CD14-positive monocyte (primary cell): ENCODE measurements at regions not wholly inside any gene's neighbourhood (a gene's known extent, or its start where the extent isn't known, plus 50 kb on each side); places are given as distances from the start of the nearest gene placed in this dataset.

ENCODE experiments used
- DNase-seq, 3 donors: peaks; one replicate each; pipeline ENCODE4 v3.0.0-alpha.2; 2011 to 2022
- H2AFZ ChIP-seq: 2 replicates; pipeline ENCODE4 v1.6.0; 2012; ENCODE audit warnings: mild to moderate bottlenecking, low read depth, low read length, inconsistent platforms; ENCODE audit not compliant: insufficient read depth, poor library complexity, severe bottlenecking
- H3K27ac ChIP-seq, 2 donors: 1 replicate in 1 of 2; 2 replicates in 1 of 2; pipeline ENCODE4 v1.5.1; 2012 to 2013; ENCODE audit warnings: low read length in 2 of 2, control low read depth in 1 of 2, inconsistent platforms in 1 of 2, low read depth in 1 of 2, mild to moderate bottlenecking in 1 of 2
- H3K27me3 ChIP-seq, 2 donors: one replicate each; pipeline versions ENCODE4 v1.6.0 to v1.6.1; 2011 to 2013; ENCODE audit warnings: low read length in 2 of 2; ENCODE audit not compliant: control insufficient read depth in 2 of 2, insufficient read depth in 2 of 2
- H3K36me3 ChIP-seq, 2 donors: replicated peaks in 1 of 2; 1 replicate in 1 of 2; 2 replicates in 1 of 2; pipeline versions ENCODE4 v1.5.1 to v1.6.1; 2012 to 2013; ENCODE audit warnings: low read length in 2 of 2, control low read depth in 1 of 2, inconsistent platforms in 1 of 2, mild to moderate bottlenecking in 1 of 2; ENCODE audit not compliant: insufficient read depth in 2 of 2, control insufficient read depth in 1 of 2
- H3K4me1 ChIP-seq, 2 donors: 1 replicate in 1 of 2; 2 replicates in 1 of 2; pipeline versions ENCODE4 v1.5.1 to v1.6.1; 2012 to 2013; ENCODE audit warnings: low read length in 2 of 2, control low read depth in 1 of 2, inconsistent platforms in 1 of 2, mild to moderate bottlenecking in 1 of 2, moderate library complexity in 1 of 2; ENCODE audit not compliant: insufficient read depth in 2 of 2, control insufficient read depth in 1 of 2
- H3K4me2 ChIP-seq: replicated peaks from 2 replicates; pipeline ENCODE3; 2012; ENCODE audit warnings: low read length, moderate library complexity, mild to moderate bottlenecking; ENCODE audit not compliant: poor library complexity, severe bottlenecking; ENCODE audit errors: extremely low read depth
- H3K4me3 ChIP-seq, 3 experiments: fragments of 200-600 bp in 1 of 3; sonication (generic) in 1 of 3; replicated peaks in 1 of 3; 1 replicate in 2 of 3; 2 replicates in 1 of 3; pipeline ENCODE4 v1.5.1; 2011 to 2013; ENCODE audit warnings: low read length in 3 of 3, mild to moderate bottlenecking in 3 of 3, control low read depth in 2 of 3, low read depth in 2 of 3, inconsistent platforms in 1 of 3, moderate library complexity in 1 of 3
- H3K79me2 ChIP-seq: 2 replicates; pipeline ENCODE4 v1.6.0; 2012; ENCODE audit warnings: mild to moderate bottlenecking, control low read depth, inconsistent platforms, low read length, moderate library complexity; ENCODE audit not compliant: insufficient read depth
- H3K9ac ChIP-seq: 2 replicates; pipeline ENCODE4 v1.6.0; 2017; ENCODE audit warnings: low read length, mild to moderate bottlenecking; ENCODE audit not compliant: insufficient read depth, poor library complexity, severe bottlenecking
- H3K9me3 ChIP-seq, 2 donors: replicated peaks in 1 of 2; 1 replicate in 1 of 2; 2 replicates in 1 of 2; pipeline versions ENCODE4 v1.5.1 to v1.6.1; 2012 to 2013; ENCODE audit warnings: low read length in 2 of 2, control low read depth in 1 of 2; ENCODE audit not compliant: control insufficient read depth in 1 of 2, insufficient read depth in 1 of 2
- H4K20me1 ChIP-seq: 2 replicates; pipeline ENCODE4 v1.6.0; 2012; ENCODE audit warnings: mild to moderate bottlenecking, low read length, control low read depth, moderate library complexity; ENCODE audit not compliant: insufficient read depth
- H3K27ac Mint-ChIP-seq, 7 donors: one replicate each; pipeline ENCODE4 v1.8.0; 2020; ENCODE audit warnings: mild to moderate bottlenecking in 7 of 7, mixed read lengths in 7 of 7, moderate library complexity in 6 of 7, inconsistent platforms in 2 of 7
- H3K27me3 Mint-ChIP-seq, 3 donors: one replicate each; pipeline ENCODE4 v1.8.0; 2021 to 2022; ENCODE audit warnings: low read depth in 3 of 3, mild to moderate bottlenecking in 3 of 3, mixed read lengths in 3 of 3, moderate library complexity in 3 of 3, inconsistent platforms in 1 of 3
- H3K36me3 Mint-ChIP-seq, 2 donors: one replicate each; pipeline ENCODE4 v1.8.0; 2020; ENCODE audit warnings: mixed read lengths in 2 of 2, inconsistent platforms in 1 of 2, mild to moderate bottlenecking in 1 of 2
- H3K4me1 Mint-ChIP-seq: one replicate; pipeline ENCODE4 v1.8.0; 2020; ENCODE audit warnings: mild to moderate bottlenecking, mixed read lengths
- H3K4me3 Mint-ChIP-seq, 2 donors: one replicate each; pipeline ENCODE4 v1.8.0; 2020; ENCODE audit warnings: mild to moderate bottlenecking in 2 of 2, mixed read lengths in 2 of 2, moderate library complexity in 1 of 2
- H3K9me3 Mint-ChIP-seq, 7 donors: one replicate each; pipeline ENCODE4 v1.8.0; 2020 to 2022; ENCODE audit warnings: mixed read lengths in 7 of 7, mild to moderate bottlenecking in 6 of 7, moderate library complexity in 6 of 7, inconsistent platforms in 2 of 7
- WGBS: methylation state at CpG from one replicate; pipeline ENCODE4 v1.1.5; 2013; ENCODE audit warnings: missing lambda C conversion rate; ENCODE audit not compliant: insufficient coverage; 5-methylcytosine and 5-hydroxymethylcytosine counted together
- intact Hi-C, 2 donors: fragments of 100-400 bp; cut with micrococcal nuclease; formaldehyde crosslinking; loops; one replicate each; pipeline versions ENCODE4 v1.15.0 to v1.15.1; 2023
- TF ChIP-seq, protein P1 (sequence below): fragments of 200-600 bp; IDR thresholded peaks from one replicate; pipeline ENCODE4 v1.8.0; 2022; ENCODE audit warnings: antibody characterized with exemption, mild to moderate bottlenecking

- no peak overlapping the region for H3K4me3 ChIP-seq
- intact Hi-C loops, result no loop called here
- no CpG with 5 or more reads among the region's 3 CpGs for WGBS
- no peak overlapping the region for H3K27ac ChIP-seq
- no peaks in the 10 kb centered on the region for H3K79me2 ChIP-seq
- no peak overlapping the region for H2AFZ ChIP-seq
- Mint-ChIP-seq H3K36me3 (no peaks in the 10 kb centered on the region), H3K27me3 (peaks cover 0 to 10% (median 3%) of the 10 kb centered on the region in 3 donors), H3K27ac (no peak overlapping the region), H3K9me3 (peaks cover 0 to 3% (median 0%) of the 10 kb centered on the region in 7 donors), H3K4me1 (no peaks in the 10 kb centered on the region), H3K4me3 (no peak overlapping the region)
- TF ChIP-seq, protein P1, sequence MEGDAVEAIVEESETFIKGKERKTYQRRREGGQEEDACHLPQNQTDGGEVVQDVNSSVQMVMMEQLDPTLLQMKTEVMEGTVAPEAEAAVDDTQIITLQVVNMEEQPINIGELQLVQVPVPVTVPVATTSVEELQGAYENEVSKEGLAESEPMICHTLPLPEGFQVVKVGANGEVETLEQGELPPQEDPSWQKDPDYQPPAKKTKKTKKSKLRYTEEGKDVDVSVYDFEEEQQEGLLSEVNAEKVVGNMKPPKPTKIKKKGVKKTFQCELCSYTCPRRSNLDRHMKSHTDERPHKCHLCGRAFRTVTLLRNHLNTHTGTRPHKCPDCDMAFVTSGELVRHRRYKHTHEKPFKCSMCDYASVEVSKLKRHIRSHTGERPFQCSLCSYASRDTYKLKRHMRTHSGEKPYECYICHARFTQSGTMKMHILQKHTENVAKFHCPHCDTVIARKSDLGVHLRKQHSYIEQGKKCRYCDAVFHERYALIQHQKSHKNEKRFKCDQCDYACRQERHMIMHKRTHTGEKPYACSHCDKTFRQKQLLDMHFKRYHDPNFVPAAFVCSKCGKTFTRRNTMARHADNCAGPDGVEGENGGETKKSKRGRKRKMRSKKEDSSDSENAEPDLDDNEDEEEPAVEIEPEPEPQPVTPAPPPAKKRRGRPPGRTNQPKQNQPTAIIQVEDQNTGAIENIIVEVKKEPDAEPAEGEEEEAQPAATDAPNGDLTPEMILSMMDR, result no peak
- H3K27me3 ChIP-seq, result no peaks in the 10 kb centered on the region
- no peaks in the 10 kb centered on the region for H3K36me3 ChIP-seq
- no peaks in the 10 kb centered on the region for H4K20me1 ChIP-seq
- no peak overlapping the region for H3K9ac ChIP-seq
- DNase-seq, result no peak
- no peak overlapping the region for H3K4me2 ChIP-seq
- H3K9me3 ChIP-seq, result no peaks in the 10 kb centered on the region
- no peaks in the 10 kb centered on the region for H3K4me1 ChIP-seq
Observed at GRCh38 chr11:129680907-129681306, 134.7 kb upstream of the TMEM45B start.

- no peaks in the 10 kb centered on the region for H3K79me2 ChIP-seq
- no peak overlapping the region for H3K4me2 ChIP-seq
- H3K27me3 Mint-ChIP-seq, result peaks cover 0 to 9% (median 3%) of the 10 kb centered on the region in 3 donors
- H3K9ac ChIP-seq, result no peak overlapping the region
- no peak overlapping the region for H3K4me3 ChIP-seq
- no peaks in the 10 kb centered on the region for H3K9me3 ChIP-seq
- H4K20me1 ChIP-seq, result no peaks in the 10 kb centered on the region
- H3K9me3 Mint-ChIP-seq, result peaks cover 0 to 3% (median 0%) of the 10 kb centered on the region in 7 donors
- H2AFZ ChIP-seq, result no peak overlapping the region
- H3K4me3 Mint-ChIP-seq, result no peak overlapping the region
- no peaks in the 10 kb centered on the region for H3K4me1 ChIP-seq
- no peaks in the 10 kb centered on the region for H3K36me3 Mint-ChIP-seq
- H3K27ac ChIP-seq, result no peak overlapping the region
- H3K27me3 ChIP-seq, result no peaks in the 10 kb centered on the region
- TF ChIP-seq, protein P1, result no peak
- intact Hi-C loops, result no loop called here
- 67% methylated on average over 3 of the region's 12 CpGs for WGBS
- H3K27ac Mint-ChIP-seq, result no peak overlapping the region
- no peaks in the 10 kb centered on the region for H3K4me1 Mint-ChIP-seq
- no peaks in the 10 kb centered on the region for H3K36me3 ChIP-seq
- DNase-seq, result no peak
Observed at GRCh38 chr11:129681344-129682114, 134.1 kb upstream of the TMEM45B start.
